Immature natural killer cell (primary cell): ENCODE measurements at regions not wholly inside any gene's neighbourhood (a gene's known extent, or its start where the extent isn't known, plus 50 kb on each side); places are given as distances from the start of the nearest gene placed in this dataset.

Experiments
- DNase-seq, 3 donors: peaks; one replicate each; pipeline ENCODE4 v3.0.0; 2022; ENCODE audit warnings: mixed read lengths in 1 of 3
- H3K27ac Mint-ChIP-seq, 6 donors: one replicate each; pipeline ENCODE4 v1.8.0; 2020; ENCODE audit warnings: mixed read lengths in 6 of 6, mild to moderate bottlenecking in 5 of 6, inconsistent platforms in 4 of 6, moderate library complexity in 3 of 6
- H3K27me3 Mint-ChIP-seq, 3 donors: one replicate each; pipeline ENCODE4 v1.8.0; 2020 to 2021; ENCODE audit warnings: low read depth in 3 of 3, mild to moderate bottlenecking in 3 of 3, mixed read lengths in 3 of 3, moderate library complexity in 3 of 3, inconsistent platforms in 1 of 3
- H3K36me3 Mint-ChIP-seq, 3 donors: one replicate each; pipeline ENCODE4 v1.8.0; 2020; ENCODE audit warnings: mixed read lengths in 3 of 3, inconsistent platforms in 2 of 3, mild to moderate bottlenecking in 2 of 3
- H3K4me1 Mint-ChIP-seq, 2 donors: one replicate each; pipeline ENCODE4 v1.8.0; 2020; ENCODE audit warnings: inconsistent platforms in 2 of 2, mild to moderate bottlenecking in 2 of 2, mixed read lengths in 2 of 2, moderate library complexity in 1 of 2
- H3K4me3 Mint-ChIP-seq, 5 donors: one replicate each; pipeline ENCODE4 v1.8.0; 2020; ENCODE audit warnings: mild to moderate bottlenecking in 5 of 5, mixed read lengths in 5 of 5, inconsistent platforms in 3 of 5, moderate library complexity in 3 of 5
- H3K9me3 Mint-ChIP-seq, 6 donors: one replicate each; pipeline ENCODE4 v1.8.0; 2020; ENCODE audit warnings: mild to moderate bottlenecking in 6 of 6, mixed read lengths in 6 of 6, inconsistent platforms in 4 of 6, moderate library complexity in 3 of 6

DNA sequence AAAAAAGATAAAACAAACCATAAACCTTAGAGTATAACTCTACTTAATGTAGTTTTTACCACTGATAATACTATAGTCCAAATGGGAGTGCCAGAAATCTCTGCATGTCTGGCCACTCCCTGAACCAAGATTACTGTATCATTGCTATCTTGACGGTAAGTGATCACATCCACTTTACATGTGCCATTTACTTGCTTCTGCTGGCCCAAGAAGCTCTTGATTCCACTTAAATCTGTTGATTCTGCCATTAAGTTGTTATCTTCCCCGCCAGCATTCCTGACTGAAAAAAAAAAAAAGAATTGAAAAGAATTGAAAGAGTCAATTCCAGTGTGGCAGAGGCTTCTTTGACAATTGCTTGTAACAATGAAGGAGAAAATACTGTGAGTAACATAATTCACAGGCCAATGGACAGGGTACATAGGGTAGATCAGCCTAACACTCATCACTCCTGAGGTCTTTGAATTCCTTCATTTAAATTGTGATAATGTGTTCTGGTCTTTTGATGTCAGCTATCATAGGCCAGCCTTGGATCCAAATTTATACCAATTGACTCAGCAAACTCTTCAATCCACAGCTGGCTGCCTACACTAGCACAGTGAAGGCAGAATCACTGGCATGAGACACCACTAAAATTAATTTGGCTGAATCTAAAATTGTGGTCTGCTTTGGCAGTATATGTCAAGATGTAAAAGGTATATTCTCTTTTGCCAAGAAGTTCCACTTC, 665.2 kb upstream of the FLRT2 start:
- H3K4me1 Mint-ChIP-seq = no peaks in the 10 kb centered on the region
- H3K27me3 Mint-ChIP-seq = peaks cover 0 to 3% (median 0%) of the 10 kb centered on the region in 3 donors
- no peak for DNase-seq
- H3K27ac Mint-ChIP-seq = no peak overlapping the region
- H3K36me3 Mint-ChIP-seq = no peaks in the 10 kb centered on the region
- no peak overlapping the region for H3K4me3 Mint-ChIP-seq
- peaks cover 0 to 38% (median 5%) of the 10 kb centered on the region in 6 donors for H3K9me3 Mint-ChIP-seq

DNA sequence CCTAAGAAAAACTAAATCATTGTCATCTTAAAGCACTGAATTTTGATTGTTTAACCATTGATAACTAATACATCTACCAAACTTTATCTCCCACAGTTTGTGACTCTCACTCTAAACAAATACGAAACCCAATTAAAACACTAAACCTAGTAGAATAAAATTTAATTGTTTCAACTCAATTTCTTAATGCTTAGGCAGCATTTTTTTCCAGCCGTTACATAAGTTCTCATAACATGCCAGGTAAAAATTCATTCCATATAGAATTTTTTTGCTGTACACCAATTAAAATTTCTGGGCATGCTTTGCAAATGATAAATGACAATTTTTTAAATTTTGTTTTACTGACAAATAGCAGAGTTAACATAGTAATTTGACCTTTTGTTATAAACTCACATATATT, 658.2 kb upstream of the FLRT2 start:
- no peak for DNase-seq
- Mint-ChIP-seq H3K4me3 (no peak overlapping the region), H3K9me3 (peaks cover 0 to 7% (median 0%) of the 10 kb centered on the region in 6 donors), H3K36me3 (no peaks in the 10 kb centered on the region), H3K27ac (no peak overlapping the region), H3K27me3 (peaks cover 0 to 3% (median 2%) of the 10 kb centered on the region in 3 donors), H3K4me1 (no peaks in the 10 kb centered on the region)

DNA sequence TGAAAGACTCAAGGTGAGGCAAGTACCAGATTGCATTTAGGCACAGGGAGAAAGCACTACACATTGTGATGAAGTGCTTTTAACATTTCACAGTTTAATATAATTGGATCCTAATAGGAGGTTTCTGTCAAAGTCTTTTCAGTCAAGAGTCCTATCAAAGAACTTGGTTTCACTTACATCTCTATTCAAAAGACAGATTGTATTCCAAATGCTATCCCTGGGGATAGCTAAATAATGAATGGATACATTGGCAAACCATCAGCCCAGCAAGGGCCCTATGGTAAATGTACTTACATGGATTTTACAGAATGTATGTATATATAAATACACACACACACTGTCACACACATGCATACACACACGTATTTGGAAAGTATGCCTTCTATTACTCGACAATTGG, 655.5 kb upstream of the FLRT2 start:
- Mint-ChIP-seq H3K27me3 (peaks cover 0 to 2% (median under 1%) of the 10 kb centered on the region in 3 donors), H3K27ac (no peak overlapping the region), H3K4me1 (no peaks in the 10 kb centered on the region), H3K36me3 (no peaks in the 10 kb centered on the region), H3K9me3 (peaks cover 0 to 15% (median 2%) of the 10 kb centered on the region in 6 donors), H3K4me3 (no peak overlapping the region)
- DNase-seq = no peak

DNA sequence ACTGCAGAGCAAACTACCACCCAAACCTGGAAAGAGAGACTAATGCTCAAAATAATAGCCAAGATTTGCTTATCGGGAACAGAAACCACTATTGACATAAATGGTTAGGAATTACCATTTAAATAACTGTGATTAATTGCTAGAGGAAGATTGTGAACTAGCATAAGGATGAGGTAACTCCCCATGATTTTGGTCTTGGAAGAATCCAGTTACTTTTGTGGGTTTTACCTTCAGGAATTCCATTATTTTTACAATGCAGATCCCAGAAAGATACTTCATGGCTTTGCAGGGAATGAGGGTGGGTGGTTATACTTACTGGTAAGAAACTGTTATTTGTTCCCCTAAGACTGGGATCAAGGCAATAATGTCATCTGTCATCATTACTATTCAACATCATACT, 652.9 kb upstream of the FLRT2 start:
- peaks cover 0 to 2% (median 0%) of the 10 kb centered on the region in 3 donors for H3K27me3 Mint-ChIP-seq
- no peaks in the 10 kb centered on the region for H3K36me3 Mint-ChIP-seq
- no peak for DNase-seq
- H3K9me3 Mint-ChIP-seq = peaks cover 0 to 21% (median 4%) of the 10 kb centered on the region in 6 donors
- no peak overlapping the region for H3K27ac Mint-ChIP-seq
- no peak overlapping the region for H3K4me3 Mint-ChIP-seq
- no peaks in the 10 kb centered on the region for H3K4me1 Mint-ChIP-seq

DNA sequence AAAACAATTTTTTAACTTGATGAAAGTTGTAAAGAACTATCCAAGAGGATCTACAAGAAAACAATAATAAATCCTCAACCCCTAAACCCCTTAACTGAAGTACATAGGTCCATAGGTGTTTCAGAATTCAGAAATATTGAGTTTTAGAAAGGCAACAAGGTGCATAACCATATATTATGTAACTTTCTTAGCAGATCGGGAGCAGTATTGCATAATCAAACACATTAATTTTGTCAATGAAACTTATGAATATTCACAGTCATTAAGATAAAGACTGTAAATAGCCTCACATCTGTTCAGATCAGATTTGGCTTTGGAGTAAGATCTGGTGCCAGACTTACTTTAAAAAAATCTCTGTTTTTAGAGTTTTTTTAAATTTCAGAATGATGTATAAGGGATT, 647.1 kb upstream of the FLRT2 start:
- Mint-ChIP-seq H3K36me3 (no peaks in the 10 kb centered on the region), H3K27ac (no peak overlapping the region), H3K4me1 (no peaks in the 10 kb centered on the region), H3K27me3 (peaks cover 0 to 2% (median 0%) of the 10 kb centered on the region in 3 donors), H3K9me3 (peaks cover 4 to 21% (median 5%) of the 10 kb centered on the region in 6 donors), H3K4me3 (no peak overlapping the region)
- no peak for DNase-seq

DNA sequence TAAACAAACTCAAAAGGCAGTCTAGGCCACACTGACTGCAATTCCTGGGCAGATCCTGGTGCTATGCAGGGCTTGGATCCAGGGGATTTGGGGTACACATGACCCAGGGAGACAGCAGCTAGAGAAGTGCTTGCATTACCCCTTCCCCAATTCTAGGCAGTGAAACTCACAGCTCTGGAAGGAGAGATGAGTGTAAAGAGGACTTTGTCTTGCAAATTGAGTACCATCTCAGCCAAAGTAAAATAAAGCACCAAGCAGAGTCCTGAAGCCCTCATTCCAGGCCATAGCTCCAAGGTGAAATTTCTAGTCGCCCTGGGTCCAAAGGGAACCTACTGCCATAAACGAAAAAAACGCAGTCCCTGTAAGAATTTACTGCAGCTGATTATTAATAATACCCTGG, 644.9 kb upstream of the FLRT2 start:
- DNase-seq = no peak
- no peaks in the 10 kb centered on the region for H3K36me3 Mint-ChIP-seq
- peaks cover 2 to 21% (median 5%) of the 10 kb centered on the region in 6 donors for H3K9me3 Mint-ChIP-seq
- H3K27me3 Mint-ChIP-seq = peaks cover 0 to 2% (median 0%) of the 10 kb centered on the region in 3 donors
- no peak overlapping the region for H3K4me3 Mint-ChIP-seq
- no peaks in the 10 kb centered on the region for H3K4me1 Mint-ChIP-seq
- H3K27ac Mint-ChIP-seq = no peak overlapping the region

DNA sequence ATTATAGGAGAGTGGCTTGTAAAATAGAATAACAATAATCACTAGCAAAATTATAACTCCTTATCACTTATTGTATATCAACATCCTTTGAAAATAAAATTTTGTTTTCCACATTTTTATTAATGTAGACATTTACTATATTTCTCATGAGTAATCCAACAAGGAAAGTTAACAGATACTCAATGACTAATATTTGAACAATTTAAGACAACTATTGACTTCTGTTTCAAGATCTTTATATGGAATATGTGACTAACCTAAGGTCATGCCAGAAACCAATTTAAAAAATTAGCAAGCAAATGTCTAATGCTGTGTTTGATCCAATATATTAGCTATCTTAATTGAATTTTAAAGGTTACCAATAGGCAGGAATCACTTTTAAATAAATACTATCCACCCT, 638.5 kb upstream of the FLRT2 start:
- no peak for DNase-seq
- Mint-ChIP-seq H3K4me1 (no peaks in the 10 kb centered on the region), H3K9me3 (peaks cover 0 to 29% (median 7%) of the 10 kb centered on the region in 6 donors), H3K27me3 (no peaks in the 10 kb centered on the region), H3K4me3 (no peak overlapping the region), H3K27ac (no peak overlapping the region), H3K36me3 (no peaks in the 10 kb centered on the region)

DNA sequence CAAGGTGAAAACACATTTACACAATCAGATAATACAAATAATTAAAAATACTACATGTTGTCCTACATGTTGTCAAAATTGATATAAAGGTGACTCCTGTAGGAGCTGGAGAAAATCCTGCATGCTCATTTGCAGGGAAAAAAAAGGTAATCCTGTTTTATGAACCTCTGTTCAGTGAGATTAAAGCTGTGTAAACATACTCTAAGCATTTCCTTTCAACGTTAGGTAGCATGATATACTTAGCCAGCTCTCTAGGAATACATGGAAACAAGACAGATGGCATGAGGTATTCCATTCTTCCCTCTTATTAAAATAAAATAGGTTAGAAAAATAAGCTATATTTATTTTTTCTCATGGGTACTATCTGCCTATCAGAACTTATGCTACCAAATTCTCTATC, 635.7 kb upstream of the FLRT2 start:
- H3K9me3 Mint-ChIP-seq = peaks cover 3 to 24% (median 7%) of the 10 kb centered on the region in 6 donors
- no peak overlapping the region for H3K4me3 Mint-ChIP-seq
- H3K4me1 Mint-ChIP-seq = no peaks in the 10 kb centered on the region
- no peaks in the 10 kb centered on the region for H3K36me3 Mint-ChIP-seq
- H3K27ac Mint-ChIP-seq = no peak overlapping the region
- no peak for DNase-seq
- H3K27me3 Mint-ChIP-seq = peaks cover 0 to 4% (median 0%) of the 10 kb centered on the region in 3 donors

DNA sequence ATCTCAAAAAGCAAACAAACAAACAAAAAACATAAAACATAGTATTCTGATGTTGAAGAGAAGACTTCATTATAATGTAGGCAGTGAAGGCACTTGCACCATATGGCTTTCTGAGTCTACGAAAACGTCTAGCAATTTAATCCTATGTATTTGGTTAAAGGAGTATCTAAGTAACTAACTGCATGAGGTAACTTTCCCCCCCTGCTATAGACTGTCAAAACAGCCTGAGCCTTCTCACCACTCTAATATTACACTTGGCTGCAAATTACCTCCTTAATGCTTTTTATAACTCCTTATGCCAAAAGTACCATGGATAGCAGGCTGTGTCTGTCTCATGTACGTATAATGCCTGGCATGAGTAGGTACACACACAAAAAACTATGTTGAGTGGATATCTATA, 607.6 kb upstream of the FLRT2 start:
- Mint-ChIP-seq H3K27me3 (peaks cover 0 to 5% (median 0%) of the 10 kb centered on the region in 3 donors), H3K4me3 (no peak overlapping the region), H3K4me1 (no peaks in the 10 kb centered on the region), H3K9me3 (peaks cover 1 to 30% (median 6%) of the 10 kb centered on the region in 6 donors), H3K27ac (no peak overlapping the region), H3K36me3 (no peaks in the 10 kb centered on the region)
- no peak for DNase-seq

DNA sequence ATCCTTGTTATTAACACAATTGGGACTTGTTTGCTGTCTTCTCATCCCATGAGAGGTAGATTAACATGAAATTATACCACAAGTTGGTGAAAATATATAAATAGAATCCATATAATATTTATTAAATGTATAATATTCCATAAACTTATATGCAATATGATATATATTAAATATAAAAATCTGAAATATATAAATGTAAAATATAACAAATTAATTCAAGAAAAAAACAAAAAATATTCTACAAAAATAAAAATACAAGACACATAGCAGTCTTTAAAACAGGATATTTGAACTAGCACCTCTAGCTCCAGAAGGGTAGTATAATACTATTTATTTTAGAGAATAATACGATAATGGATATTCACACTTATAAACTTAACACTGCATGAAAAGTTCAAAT, 603.3 kb upstream of the FLRT2 start:
- Mint-ChIP-seq H3K4me3 (no peak overlapping the region), H3K4me1 (no peaks in the 10 kb centered on the region), H3K27ac (no peak overlapping the region), H3K36me3 (no peaks in the 10 kb centered on the region), H3K27me3 (peaks cover 0 to 5% (median 2%) of the 10 kb centered on the region in 3 donors), H3K9me3 (peaks cover 0 to 17% (median 4%) of the 10 kb centered on the region in 6 donors)
- no peak for DNase-seq

DNA sequence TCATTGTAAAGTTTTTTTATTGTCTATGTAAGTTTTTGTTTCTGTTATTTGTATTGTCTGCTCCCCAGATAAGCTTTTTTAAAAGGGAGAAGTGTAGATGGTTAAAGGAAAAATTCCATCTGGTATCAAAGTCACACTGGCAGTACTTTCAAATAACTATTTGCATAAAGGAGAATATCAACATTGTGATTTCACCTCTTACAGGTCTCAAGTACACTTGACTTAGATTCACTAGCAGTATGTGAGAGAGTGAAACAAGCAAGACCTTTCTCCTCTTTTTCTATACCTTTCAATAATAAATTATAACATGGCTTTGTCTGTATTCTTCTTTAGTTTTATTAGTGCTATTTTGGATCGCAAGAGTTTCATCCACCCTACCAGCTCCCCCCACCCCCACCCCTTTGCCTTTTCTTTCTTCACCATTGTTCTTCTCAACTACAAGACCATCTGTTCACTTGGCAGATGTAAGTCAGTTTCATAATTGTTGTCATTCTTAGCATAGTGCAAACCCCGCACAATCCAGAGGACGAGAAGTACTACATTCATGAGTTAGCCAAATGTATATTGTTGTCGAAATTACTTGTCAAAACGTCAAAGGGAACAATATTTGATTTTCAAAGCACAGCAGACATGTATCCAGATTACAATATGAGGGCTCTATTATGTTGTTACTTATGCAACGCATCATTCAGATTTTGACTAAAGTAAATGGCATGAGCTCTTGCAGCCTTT, 602.7 kb upstream of the FLRT2 start:
- H3K27ac Mint-ChIP-seq = no peak overlapping the region
- no peaks in the 10 kb centered on the region for H3K4me1 Mint-ChIP-seq
- peaks cover 0 to 17% (median 6%) of the 10 kb centered on the region in 6 donors for H3K9me3 Mint-ChIP-seq
- H3K27me3 Mint-ChIP-seq = peaks cover 0 to 3% (median 2%) of the 10 kb centered on the region in 3 donors
- DNase-seq = no peak
- H3K4me3 Mint-ChIP-seq = no peak overlapping the region
- no peaks in the 10 kb centered on the region for H3K36me3 Mint-ChIP-seq

DNA sequence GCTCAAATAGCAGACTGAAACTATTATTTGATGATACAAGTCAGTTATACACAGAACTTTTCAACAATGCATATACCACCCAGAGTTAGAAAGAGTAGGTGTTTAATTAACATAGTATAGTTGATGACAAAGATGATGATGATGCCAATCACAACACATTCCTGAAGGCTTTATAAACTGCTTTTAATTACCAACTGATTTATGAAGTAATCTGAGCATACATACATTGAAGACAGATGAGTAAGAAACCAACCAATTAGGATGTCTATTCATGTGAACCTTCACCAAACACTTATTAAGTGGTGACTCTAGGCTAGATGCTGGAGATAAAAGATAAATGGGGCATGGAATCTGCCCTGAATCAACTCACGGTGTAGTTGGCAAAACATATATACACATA, 600.9 kb upstream of the FLRT2 start:
- DNase-seq = no peak
- Mint-ChIP-seq H3K36me3 (no peaks in the 10 kb centered on the region), H3K27ac (no peak overlapping the region), H3K27me3 (peaks cover 0 to 4% (median 2%) of the 10 kb centered on the region in 3 donors), H3K4me3 (no peak overlapping the region), H3K4me1 (no peaks in the 10 kb centered on the region), H3K9me3 (peaks cover 0 to 20% (median 5%) of the 10 kb centered on the region in 6 donors)

DNA sequence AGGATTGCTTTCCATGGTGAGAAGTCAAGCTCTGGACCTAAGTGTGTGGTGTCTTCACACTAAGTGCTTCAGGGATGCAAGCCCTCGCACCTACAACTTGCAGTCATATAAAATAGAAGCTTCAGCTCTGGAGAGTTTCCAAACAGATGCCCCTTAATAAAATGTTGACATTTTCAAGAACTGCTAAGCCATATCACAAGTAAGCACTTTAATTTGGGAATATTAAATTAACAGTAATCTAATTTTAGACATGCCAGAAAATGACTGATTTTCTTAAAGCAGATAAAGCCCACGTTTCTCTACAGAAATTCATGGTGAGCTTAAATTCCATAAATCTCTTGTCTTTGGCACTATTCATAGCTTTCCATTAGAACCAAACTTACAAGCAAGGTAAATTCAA, 600.1 kb upstream of the FLRT2 start:
- Mint-ChIP-seq H3K9me3 (peaks cover 0 to 20% (median under 1%) of the 10 kb centered on the region in 6 donors), H3K27me3 (peaks cover 0 to 2% (median 1%) of the 10 kb centered on the region in 3 donors), H3K4me1 (no peaks in the 10 kb centered on the region), H3K36me3 (peaks cover 0 to 6% (median 0%) of the 10 kb centered on the region in 3 donors), H3K4me3 (no peak overlapping the region), H3K27ac (no peak overlapping the region)
- DNase-seq = no peak

DNA sequence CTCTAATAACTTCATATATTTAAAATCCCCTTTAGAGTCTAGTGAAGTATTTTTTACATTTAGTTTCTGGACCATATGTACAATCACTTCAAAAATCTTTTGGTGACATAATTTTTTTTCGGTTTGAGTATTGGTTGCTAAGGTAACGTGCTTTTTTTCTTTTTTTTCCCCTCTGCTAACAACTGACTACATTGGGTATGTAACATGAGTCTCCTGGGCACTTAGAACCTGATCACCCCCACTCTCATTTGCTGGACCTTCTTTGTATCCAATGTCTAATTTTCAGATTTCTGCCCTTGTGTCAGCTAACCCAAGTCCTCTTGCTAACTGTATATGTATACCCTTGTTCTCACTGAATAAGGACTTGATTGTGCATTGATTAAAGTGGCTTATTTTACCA, 592.9 kb upstream of the FLRT2 start:
- peaks cover 0 to 6% (median 0%) of the 10 kb centered on the region in 3 donors for H3K36me3 Mint-ChIP-seq
- H3K4me3 Mint-ChIP-seq = no peak overlapping the region
- peaks cover 0 to 53% (median 5%) of the 10 kb centered on the region in 6 donors for H3K9me3 Mint-ChIP-seq
- no peaks in the 10 kb centered on the region for H3K4me1 Mint-ChIP-seq
- peaks cover 0 to 3% (median 0%) of the 10 kb centered on the region in 3 donors for H3K27me3 Mint-ChIP-seq
- DNase-seq = no peak
- H3K27ac Mint-ChIP-seq = no peak overlapping the region
